ENCODE measurements at regions not wholly inside any gene's neighbourhood (a gene's known extent, or its start where the extent isn't known, plus 50 kb on each side); places are given as distances from the start of the nearest gene placed in this dataset.
"Not testable (repeated sequence)": the region's sequence is repeated elsewhere in the genome, so short reads cannot be mapped to it uniquely, and the experiment has no call there.

DNA sequence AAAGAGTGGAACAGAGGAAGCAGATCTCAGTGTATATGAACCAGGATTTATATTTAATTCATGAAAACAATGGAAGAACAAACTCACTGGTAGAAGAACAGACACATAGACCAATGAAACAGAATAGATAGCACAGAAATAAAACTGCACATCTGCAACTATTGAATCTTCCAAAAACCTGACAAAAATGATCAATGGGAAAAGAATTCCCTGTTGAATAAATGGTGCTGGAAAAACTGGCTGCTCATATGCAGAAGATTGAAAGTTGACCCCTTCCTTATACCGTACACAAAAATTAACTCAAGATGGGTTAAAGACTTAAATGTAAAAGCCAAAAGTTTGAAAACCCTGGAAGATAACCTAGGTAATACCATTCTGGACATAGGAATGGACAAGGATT lies 391.0 kb downstream of the MAGEB5 start:
- no peak for DNase-seq (ENCODE audit: low read depth in 2 of 2)

DNA sequence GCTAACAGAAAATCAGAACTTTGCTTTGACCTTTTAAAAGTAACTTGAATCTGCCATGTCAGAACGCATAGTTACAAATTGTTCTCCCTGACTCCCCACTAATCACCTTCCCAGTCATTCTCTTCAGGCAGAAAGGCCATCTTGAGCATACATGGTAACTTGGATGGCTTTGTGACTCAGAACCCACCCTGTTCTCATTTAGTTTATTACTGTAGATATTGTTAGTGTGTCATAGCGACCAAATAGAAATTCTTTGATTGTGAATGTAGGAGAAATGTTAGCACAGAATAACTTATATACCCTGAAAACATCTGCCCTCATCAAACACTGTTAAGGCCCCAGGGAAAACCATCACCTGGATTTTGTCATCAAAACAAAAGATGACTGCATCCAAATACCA lies 382.0 kb downstream of the MAGEB5 start:
- no peak for DNase-seq (ENCODE audit: low read depth in 2 of 2)

- no peak for DNase-seq (ENCODE audit: low read depth in 2 of 2)
Measured at GRCh38 chrX:26590849-26591248, 374.9 kb downstream of the MAGEB5 start.

- DNase-seq (ENCODE audit: low read depth in 2 of 2), result no peak
Measured at GRCh38 chrX:26586570-26586969, 370.6 kb downstream of the MAGEB5 start.

DNA sequence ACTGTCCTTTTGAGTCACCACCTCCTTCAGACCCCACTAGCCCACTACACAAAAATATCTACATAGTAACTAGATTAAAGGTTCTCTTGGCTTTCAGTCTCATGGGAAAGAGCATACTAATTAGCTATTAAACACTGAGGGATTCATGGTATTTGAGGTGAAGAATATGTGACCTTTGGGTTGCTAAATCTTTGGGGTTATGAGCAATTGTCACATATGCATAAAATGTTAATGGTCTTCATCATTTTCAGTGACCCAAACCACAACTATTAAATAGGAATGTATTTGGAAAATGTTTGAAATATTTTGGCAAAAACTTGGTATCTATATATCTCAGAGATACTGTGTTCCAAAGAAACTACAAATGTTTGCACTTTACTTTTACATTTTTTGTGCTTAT lies 365.1 kb downstream of the MAGEB5 start:
- DNase-seq (ENCODE audit: low read depth in 2 of 2), result no peak

DNA sequence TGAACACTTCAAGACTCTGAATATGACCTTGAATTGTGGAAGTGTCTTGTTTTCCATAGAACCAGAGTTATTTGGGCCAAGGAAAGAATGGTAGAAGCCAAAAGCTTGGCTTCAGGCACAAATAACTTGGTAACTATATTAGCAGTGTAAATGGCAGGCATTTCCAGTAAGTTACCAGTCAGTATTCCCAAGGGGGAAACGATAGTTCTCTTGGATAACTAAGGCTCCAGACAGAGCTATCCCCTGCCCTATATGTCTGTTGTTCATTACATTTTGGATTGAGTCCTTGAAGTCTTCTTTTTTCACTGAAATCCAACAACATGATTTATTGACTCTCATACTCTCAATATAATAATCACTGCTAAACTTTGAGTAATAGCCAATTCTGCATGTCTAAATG lies 364.1 kb downstream of the MAGEB5 start:
- no peak for DNase-seq (ENCODE audit: low read depth in 2 of 2)

DNA sequence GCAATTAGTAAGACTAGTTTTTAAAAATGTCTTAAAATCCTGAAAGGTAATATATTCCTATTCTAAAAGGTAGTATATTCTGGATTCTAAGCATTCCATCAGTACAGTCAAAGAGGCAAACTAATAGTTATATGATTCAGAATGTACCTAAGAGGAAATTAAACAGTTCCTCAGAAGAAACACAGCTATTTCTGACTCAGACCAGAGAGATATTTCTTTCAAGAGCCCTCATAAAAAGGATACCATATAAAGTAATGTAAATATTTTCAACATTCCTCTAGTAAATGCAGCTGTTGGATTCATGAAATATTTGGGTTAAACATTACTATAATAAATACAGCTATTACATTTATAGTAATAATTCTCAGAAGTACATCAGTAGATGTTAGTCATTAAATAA lies 358.3 kb downstream of the MAGEB5 start:
- DNase-seq (ENCODE audit: low read depth in 2 of 2), result peak in 1 of 2 donors; percentile 45

- no peak for DNase-seq (ENCODE audit: low read depth in 2 of 2)
Measured at GRCh38 chrX:26562156-26562555, 346.2 kb downstream of the MAGEB5 start.

DNA sequence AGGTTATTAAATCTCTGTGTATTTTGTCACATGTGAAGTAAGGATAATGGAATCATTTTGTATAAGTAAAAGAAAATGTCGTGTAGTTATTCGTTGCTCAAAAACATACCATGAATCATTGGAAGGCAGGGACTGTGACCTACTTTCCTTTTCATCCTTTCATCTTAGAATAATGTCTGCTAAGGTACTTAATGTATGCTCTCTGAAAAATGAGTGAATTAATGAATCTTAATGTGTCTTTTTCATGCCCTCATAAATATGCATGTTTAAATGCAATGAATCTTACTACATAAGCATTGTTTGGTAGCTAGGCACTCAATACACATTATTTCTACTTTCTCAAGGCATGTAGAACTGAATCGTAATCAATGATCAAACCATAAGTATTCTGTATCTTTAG lies 343.9 kb downstream of the MAGEB5 start:
- no peak for DNase-seq (ENCODE audit: low read depth in 2 of 2)

- DNase-seq (ENCODE audit: low read depth in 2 of 2), result no peak
Measured at GRCh38 chrX:26558719-26559386, 342.9 kb downstream of the MAGEB5 start.

DNA sequence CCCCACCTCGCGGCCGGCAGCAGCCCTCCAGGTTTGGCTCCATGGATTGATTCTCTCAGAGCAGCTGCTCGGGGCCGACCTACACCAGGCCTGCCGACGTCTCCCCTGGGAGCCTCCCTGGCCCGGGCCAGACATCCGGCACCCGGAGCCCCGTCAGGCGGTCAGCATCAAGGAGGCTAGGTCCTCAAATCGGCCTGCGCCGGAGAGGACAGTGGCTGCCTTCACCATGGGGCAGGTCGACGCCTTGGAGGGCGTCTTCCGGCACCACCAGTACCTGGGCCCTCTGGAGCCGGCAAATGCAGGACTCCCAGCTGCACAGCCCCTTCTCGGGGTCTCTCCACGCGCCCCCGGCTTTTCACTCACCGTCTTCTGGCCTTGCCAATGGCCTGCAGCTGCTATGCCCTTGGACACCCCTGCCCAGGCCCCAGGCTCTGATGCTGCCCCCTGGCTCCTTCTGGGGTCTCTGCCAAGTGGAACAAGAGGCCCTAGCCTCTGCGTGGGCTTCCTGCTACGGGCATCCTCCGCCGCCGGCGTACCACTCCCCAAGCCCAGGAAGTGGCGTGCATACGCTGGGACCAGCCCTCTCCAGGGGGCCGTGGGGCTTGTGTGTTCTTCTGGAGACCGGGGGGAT lies 341.8 kb downstream of the MAGEB5 start:
- DNase-seq (ENCODE audit: low read depth in 2 of 2), result no peak

DNA sequence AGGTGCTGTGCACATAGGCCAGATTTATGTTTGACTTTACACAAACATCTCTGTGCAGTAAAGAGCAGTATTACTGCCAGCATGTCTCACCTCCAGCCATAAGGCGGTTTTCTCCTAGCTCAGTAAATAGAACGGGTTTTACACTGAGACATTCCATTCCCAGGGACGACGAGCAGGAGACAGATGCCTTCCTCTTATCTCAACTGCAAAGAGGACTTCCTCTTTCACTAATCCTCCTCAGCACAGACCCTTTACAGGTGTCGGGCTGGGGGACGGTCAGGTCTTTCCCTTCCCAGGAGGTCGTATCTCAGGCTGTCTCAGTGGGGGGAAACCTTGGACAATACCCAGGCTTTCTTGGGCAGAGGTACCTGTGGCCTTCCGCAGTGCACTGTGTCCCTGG lies 309.8 kb downstream of the MAGEB5 start:
- not testable (repeated sequence) for DNase-seq (ENCODE audit: low read depth in 2 of 2)

DNA sequence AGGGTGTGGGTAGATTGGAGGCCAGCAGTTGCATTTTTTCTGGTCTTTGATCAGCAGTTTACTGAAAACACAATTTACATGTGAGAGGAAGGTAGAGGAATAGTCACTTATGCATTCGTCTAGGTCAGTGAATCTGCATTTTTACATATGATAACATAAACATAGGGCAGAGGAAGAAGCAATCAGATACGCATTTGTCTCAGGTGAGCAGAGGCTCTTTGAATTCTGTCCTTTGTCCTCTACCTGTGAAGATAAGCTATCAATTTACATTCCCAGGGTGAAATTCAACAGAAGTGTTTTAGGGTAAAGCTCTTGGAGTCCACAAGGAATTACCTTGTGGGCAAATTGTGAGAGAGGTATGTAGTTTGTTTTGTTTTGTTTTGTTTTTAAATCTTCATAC lies 306.5 kb downstream of the MAGEB5 start:
- DNase-seq (ENCODE audit: low read depth in 2 of 2), result no peak

GRCh38 chrX:26511589-26512363 lies 295.8 kb downstream of the MAGEB5 start:
- no peak for DNase-seq (ENCODE audit: low read depth in 2 of 2)

- DNase-seq (ENCODE audit: low read depth in 2 of 2), result no peak
Measured at GRCh38 chrX:26470941-26471340, 255.0 kb downstream of the MAGEB5 start.

DNA sequence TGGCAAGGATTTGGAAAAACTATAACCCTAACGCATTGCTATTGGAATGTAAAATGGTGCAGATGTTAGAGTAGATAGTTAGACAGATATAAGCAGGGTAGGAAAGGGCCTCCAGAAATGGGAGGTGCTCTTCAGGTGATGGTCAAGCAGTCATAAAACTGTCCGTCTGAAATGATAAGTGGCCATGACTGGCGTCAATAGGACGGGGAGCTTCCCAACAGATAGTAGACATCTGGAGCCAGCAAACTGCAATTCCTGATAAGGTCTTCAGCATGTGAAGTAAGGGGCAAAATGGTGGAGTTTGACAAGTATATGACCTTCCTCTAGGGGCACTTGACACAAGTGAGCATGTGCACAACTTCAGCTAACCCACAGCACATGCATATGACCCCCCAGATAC lies 250.4 kb downstream of the MAGEB5 start:
- no peak for DNase-seq (ENCODE audit: low read depth in 2 of 2)

DNA sequence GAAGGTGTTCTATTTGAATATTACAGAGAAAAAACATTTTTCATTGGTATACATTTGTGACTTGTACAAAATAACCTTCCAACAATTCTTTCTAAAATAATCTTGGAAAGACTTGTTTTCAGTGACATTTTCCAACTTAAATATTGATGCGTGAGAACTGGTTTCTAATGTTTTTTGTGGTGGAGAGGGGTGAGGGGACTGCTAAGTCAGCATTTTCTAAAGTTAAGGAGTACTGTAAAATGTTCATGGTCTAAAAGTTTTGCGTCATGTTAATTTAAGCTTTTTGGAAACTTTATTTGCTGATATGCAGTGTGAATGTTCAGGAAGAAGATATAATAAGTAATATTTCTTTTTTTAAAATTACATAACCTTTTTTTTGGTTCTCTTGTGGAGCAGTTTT lies 229.3 kb downstream of the MAGEB5 start:
- DNase-seq (ENCODE audit: low read depth in 2 of 2), result no peak

DNA sequence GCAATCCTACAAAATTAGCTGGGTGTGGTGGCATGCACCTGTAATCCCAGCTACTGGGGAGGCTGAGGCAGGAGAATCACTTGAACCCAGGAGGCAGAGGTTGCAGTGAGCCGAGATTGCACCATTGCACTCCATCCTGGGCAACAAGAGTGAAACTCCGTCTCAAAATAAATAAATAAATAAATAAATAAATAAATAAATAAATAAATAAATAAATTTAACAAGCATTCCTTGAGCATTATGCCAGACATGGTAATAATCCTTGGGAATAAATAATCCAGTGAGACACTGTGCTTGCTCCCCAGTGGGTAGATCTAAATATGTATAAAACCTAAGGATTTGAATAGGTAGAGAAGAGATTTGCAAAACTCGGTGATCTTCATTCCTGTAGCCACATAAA lies 228.4 kb downstream of the MAGEB5 start:
- not testable (repeated sequence) for DNase-seq (ENCODE audit: low read depth in 2 of 2)

- peak in 1 of 2 donors; percentile 44 for DNase-seq (ENCODE audit: low read depth in 2 of 2)
Measured at GRCh38 chrX:26442340-26442739, 226.4 kb downstream of the MAGEB5 start.

GRCh38 chrX:26414534-26414933 lies 198.6 kb downstream of the MAGEB5 start:
- no peak for DNase-seq (ENCODE audit: low read depth in 2 of 2)

DNA sequence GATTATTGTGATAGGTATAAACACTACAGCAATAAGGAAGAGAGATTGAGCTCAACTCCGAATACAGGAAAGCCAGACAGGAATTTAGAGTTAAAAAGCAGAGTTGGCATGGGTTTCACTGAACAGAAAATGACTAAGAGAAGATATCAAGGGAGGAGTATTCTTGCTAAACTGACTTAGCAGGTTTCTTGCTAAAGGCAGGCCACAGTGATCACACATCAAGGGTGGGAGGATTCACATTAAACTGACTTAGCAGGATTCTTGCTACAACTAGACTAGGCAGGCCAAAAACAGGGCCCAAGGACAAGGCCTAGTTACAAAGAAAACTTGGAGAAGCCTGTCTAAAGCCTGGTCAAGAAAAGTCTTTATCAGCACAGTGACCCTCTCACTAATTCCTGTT lies 195.1 kb downstream of the MAGEB5 start:
- DNase-seq (ENCODE audit: low read depth in 2 of 2), result no peak

GRCh38 chrX:26409636-26410035 lies 193.7 kb downstream of the MAGEB5 start:
- DNase-seq (ENCODE audit: low read depth in 2 of 2), result peak in 1 of 2 donors; percentile 9

- DNase-seq (ENCODE audit: low read depth in 2 of 2), result no peak
Measured at GRCh38 chrX:26387906-26388305, 171.9 kb downstream of the MAGEB5 start.

All from dermis microvascular lymphatic vessel endothelial cell (primary cell).